MM.1S (cell line): ENCODE measurements at regions not wholly inside any gene's neighbourhood (a gene's known extent, or its start where the extent isn't known, plus 50 kb on each side); places are given as distances from the start of the nearest gene placed in this dataset.
"Not testable (repeated sequence)": the region's sequence is repeated elsewhere in the genome, so short reads cannot be mapped to it uniquely, and the experiment has no call there.

Experiments
- CTCF ChIP-seq: fragments of 300-600 bp; sonication (generic); IDR thresholded peaks from 2 replicates; pipeline ENCODE4 v1.5.1; 2016; ENCODE audit warnings: antibody characterized with exemption, low read length, mixed read lengths
- EZH2phosphoT487 ChIP-seq: fragments of 300-600 bp; sonication (generic); IDR thresholded peaks from 2 replicates; pipeline ENCODE4 v1.6.1; 2018; ENCODE audit warnings: antibody characterized with exemption, low read length

- TF ChIP-seq CTCF, EZH2phosphoT487: not testable (repeated sequence)
Observed at GRCh38 chr15:30221803-30222202, 87.0 kb downstream of the GOLGA8T start.
